NCI-H748 treated with DMSO at 0.1 percent for 48 hours (cell line): ENCODE measurements at regions not wholly inside any gene's neighbourhood (a gene's known extent, or its start where the extent isn't known, plus 50 kb on each side); places are given as distances from the start of the nearest gene placed in this dataset.

ENCODE experiments used
- DNase-seq: peaks from one replicate; lab custom pipeline; 2025; lab: John Stamatoyannopoulos, UW

GRCh38 chr13:63948045-63948444 lies 2532.4 kb upstream of the PCDH20 start:
- DNase-seq = no peak

GRCh38 chr13:63944911-63945310 lies 2529.3 kb upstream of the PCDH20 start:
- DNase-seq = no peak

- no peak for DNase-seq
Measured at GRCh38 chr13:63942372-63942771, 2526.7 kb upstream of the PCDH20 start.

- no peak for DNase-seq
Measured at GRCh38 chr13:63938851-63939250, 2523.2 kb upstream of the PCDH20 start.

GRCh38 chr13:63910511-63910910 lies 2494.9 kb upstream of the PCDH20 start:
- DNase-seq = no peak

GRCh38 chr13:63909726-63910375 lies 2494.2 kb upstream of the PCDH20 start:
- no peak for DNase-seq

- DNase-seq = no peak
Measured at GRCh38 chr13:63902141-63902540, 2486.5 kb upstream of the PCDH20 start.

GRCh38 chr13:63901630-63902029 lies 2486.0 kb upstream of the PCDH20 start:
- no peak for DNase-seq

- no peak for DNase-seq
Measured at GRCh38 chr13:63900406-63900805, 2484.8 kb upstream of the PCDH20 start.

GRCh38 chr13:63896321-63896720 lies 2480.7 kb upstream of the PCDH20 start:
- DNase-seq = no peak

- no peak for DNase-seq
Measured at GRCh38 chr13:63882052-63882451, 2466.4 kb upstream of the PCDH20 start.

- no peak for DNase-seq
Measured at GRCh38 chr13:63880705-63881104, 2465.1 kb upstream of the PCDH20 start.

GRCh38 chr13:63873936-63874335 lies 2458.3 kb upstream of the PCDH20 start:
- no peak for DNase-seq

GRCh38 chr13:63864171-63864902 lies 2448.7 kb upstream of the PCDH20 start:
- no peak for DNase-seq

- DNase-seq = no peak
Measured at GRCh38 chr13:63855457-63856118, 2439.9 kb upstream of the PCDH20 start.

GRCh38 chr13:63853816-63854215 lies 2438.2 kb upstream of the PCDH20 start:
- DNase-seq = no peak

GRCh38 chr13:63851526-63851925 lies 2435.9 kb upstream of the PCDH20 start:
- DNase-seq = no peak

- DNase-seq = no peak
Measured at GRCh38 chr13:63843766-63844699, 2428.4 kb upstream of the PCDH20 start.

- no peak for DNase-seq
Measured at GRCh38 chr13:63842102-63842501, 2426.5 kb upstream of the PCDH20 start.

GRCh38 chr13:63840551-63841421 lies 2425.1 kb upstream of the PCDH20 start:
- DNase-seq = no peak
